Fibroblast of peridontal ligament (primary cell): ENCODE measurements at regions not wholly inside any gene's neighbourhood (a gene's known extent, or its start where the extent isn't known, plus 50 kb on each side); places are given as distances from the start of the nearest gene placed in this dataset.

ENCODE experiments used
- DNase-seq: peaks from one replicate; pipeline ENCODE4 v3.0.0-alpha.2; 2010; ENCODE audit errors: extremely low read depth

DNA sequence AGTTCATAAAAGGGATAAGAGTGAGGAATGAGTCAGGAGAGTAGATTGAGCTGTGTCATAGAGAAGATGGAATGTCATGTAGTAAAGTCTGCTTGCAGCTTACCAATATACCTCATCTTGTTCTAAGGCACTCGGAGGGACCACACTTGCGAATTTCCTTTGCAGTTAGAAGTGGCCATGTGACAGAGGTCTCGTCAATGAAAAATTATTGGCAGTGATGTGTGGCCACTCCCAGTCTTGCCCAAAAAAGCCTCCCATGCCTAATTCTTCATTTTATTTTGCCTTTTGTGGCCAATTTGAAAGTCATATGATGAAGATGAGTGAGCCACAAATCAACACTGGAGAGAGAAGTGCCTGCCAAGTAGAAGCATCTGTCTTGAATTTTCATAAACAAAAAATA is 465.6 kb upstream of the ZNF385D start:
- no peak for DNase-seq

DNA sequence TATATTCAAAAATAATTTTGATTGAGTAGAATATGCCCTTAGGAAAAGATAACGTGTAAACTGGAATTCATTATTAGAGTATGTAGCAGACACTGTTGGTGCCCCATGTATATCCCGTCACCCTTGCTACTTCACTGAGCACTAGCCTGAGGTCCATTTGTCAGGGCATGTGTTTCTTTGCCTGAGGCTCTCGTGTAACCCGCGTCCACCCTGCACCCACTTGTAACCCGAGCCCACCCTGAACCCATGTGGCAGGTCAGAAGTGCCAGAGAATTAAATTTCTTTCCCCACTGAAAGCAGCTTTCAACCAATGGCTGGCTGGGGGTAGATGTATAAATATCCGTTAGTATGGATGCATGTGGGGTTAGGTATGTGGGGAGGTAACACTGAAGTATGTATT is 474.2 kb upstream of the ZNF385D start:
- no peak for DNase-seq

DNA sequence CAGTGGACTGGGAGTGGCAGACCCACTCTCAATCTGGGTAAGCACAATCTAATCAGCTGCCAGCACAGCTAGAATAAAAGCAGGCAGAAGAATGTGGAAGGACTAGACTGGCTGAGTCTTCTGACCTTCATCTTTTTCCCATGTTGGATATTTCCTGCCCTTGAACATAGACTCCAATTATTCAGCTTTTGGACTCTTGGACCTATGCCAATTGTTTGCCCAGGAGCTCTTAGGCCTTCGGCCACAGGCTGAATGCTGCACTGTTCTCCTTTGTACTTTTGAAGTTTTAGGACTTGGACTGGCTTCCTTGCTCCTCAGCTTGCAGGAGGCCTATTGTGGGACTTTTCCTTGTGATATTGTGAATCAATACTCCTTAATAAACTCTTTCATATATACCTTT is 477.7 kb upstream of the ZNF385D start:
- no peak for DNase-seq

DNA sequence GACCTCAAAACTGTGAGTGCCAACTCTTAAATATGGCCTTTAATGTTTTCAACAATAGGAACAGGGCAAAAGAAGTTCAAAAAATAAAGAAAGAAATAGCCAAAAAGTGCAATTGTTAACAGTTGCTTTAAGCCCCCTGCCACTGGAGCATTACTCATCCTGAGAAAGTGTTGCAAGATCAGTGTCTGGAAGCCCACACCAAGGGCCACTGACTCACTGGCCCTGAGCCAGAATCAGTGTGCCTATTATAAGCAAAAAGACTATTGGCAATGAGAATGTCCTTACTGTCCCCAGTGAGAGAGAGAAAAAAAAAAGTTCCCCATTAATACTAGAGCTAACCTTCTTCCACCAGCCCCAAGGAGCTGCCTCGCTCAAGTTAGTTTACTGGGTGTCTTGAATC is 480.1 kb upstream of the ZNF385D start:
- no peak for DNase-seq

DNA sequence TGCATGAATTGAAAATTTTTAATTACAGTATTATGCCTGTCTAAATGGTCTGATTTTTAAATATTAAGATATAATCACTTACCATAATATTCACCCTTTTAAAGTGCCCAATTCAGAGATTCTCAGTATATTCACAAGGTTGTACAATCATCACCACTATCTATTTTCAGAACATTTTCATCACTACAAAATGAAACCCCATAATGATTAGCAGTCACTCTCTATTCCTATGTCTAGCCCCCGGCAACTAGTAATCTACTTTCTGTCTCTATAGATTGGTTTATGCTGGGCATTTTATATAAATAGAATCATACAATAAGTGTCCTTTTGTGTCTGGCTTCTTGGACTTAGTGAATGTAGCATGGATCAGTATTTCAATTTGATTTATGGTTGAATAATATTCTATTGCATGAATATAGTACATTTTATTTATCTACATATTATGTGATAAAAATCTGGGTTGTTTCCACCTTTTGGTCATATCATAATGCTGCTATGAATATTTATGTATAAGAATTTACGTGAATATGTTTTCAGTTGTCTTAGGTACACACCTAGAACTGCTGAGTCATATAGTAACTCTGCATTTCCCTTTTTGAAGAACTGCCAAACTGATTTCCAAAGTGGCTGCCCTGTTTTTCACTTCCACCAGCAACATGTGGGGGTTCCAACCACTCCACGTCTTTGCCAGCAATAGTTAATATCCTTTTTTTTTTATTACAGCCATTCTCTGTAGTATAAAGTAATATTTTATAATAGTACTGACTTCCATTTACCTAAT is 485.7 kb upstream of the ZNF385D start:
- DNase-seq, result no peak

DNA sequence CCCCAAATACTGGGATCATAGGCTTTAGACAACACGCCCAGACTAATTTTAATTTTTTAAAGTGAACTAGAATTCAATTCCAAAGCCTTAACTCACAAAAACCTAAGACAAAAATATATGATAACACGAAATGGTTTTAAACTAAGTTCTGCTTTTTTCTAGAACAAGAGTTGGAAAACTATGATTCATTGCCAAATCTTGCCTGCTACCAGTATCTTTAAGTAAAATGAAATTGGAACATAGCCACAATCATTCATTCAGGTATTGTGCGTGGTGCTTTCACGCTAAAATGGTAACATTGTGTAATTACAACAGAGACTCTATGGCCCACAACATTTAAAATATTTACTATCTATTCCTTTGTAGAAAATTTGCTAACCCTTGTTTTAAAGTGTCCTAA is 488.0 kb upstream of the ZNF385D start:
- no peak for DNase-seq

DNA sequence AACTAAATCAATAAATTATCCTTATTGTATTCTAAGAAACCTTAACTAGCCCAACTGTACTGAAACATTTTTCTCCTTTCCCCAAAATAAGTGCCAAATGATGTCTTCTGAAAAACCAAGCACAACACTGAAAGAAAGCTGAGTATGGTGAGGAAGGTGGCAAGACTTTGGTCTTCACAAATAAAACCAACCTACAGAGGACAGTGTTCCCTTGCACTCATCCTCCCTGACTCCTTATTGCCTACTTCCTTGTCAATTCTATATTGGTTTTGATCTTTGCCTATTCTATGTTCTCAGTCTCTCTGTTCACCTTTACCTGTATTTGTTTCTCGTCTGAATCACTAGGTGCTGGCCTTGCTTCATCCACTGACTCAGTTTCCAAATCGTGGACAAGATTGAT is 490.1 kb upstream of the ZNF385D start:
- DNase-seq, result no peak

DNA sequence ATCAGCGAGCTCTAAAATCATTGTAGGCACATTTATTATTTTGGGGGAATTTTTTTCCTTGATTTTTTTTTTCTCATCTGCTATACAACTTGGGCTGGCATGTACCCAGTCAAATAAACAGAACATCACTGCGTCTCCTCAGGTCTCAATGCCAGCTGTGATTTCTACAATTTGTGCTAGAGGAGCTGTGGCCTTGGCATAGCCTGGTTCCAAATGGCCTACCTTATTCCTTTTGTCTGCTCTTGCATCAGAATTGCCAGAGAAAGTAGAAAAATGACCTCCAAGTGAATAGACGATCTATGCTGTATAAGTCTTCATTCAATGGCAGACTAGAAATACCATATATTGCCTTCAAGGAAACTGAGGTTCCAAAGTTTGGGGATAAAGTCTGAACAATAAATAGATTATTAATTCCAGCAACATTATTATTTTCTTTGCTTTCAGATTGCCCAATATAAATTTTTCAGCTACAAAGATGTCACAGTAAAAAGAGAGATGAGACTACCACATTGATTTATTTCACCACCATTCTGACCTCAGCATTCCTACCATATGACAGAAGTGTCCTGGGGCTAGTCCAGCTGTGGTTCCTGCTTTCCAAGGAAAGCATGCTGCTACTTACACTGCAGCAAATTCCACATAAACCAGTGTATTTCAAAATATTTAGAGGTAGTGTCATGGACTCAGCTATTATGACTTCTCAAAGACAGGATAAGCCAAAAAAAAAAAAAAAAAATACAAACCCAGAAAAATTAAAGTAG is 493.9 kb upstream of the ZNF385D start:
- peak; percentile 88 for DNase-seq

DNA sequence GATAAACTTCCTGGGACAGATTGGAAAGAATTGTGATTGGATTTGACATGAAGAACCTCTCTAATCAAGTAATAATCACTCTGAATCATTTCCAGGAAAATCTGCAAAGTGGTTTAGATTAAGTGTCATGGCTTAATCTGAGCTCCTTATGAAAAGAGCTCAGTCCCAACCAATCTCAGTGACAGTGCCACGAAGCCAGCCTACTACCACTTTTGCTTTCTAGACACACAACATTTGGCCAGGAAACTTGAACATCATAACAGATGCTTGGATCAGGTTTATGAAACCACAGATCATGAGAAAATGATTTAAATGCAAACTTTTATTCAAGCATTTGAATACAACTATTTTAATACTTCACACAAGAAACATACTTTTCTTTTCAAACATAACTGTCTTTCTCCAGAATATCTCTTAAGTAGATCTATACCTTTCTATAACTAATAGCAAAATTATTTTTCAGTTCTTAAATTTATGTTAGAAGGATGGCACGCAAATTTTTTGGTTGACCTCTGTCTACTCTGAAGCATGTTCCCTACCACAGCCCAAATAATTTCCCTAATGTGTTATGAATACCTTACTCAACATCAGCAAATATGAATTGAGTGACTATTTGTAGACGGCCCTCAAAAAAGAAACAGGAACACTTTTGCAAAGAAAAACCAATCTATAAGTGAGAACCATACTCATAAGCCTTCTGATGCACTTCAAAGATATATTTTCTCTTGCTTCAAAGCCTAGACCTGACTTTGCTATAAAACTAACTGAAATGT is 495.0 kb upstream of the ZNF385D start:
- DNase-seq, result peak; percentile 18

DNA sequence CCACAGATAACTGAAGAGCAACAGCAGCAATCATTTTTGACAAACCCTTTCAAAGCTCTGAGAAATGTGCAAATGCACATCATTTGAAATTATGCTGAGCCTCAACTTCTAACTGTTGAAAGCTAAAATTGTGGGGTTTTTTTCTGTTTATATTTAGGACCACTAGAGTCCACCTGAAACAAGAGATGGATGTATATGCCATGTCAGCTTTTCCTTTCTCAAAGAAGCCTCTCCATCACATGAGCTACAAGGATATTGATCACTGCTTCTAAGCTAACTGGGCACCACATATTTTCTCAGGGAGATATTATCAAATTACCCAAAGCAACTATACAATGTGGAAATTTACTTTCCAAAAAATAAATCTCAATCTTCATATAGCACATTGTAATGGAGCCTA is 498.6 kb upstream of the ZNF385D start:
- no peak for DNase-seq

DNA sequence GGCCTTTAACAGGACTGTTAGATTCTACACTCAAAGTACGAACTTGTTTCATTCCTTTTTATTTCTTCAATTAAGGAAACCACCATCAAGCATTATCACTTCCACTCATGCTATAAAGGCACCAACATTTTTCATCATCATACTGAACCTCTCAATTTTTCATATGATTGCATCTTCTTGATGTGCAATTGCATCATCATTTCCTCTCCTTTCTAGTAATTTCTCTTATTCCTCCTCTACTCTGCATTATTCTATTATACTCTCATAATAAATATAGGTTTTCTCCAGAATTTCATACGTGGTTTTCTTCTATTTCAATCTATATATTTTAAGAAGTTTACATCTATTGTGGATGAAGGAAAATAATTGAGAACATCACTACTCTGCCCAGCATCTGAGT is 506.2 kb upstream of the ZNF385D start:
- no peak for DNase-seq

DNA sequence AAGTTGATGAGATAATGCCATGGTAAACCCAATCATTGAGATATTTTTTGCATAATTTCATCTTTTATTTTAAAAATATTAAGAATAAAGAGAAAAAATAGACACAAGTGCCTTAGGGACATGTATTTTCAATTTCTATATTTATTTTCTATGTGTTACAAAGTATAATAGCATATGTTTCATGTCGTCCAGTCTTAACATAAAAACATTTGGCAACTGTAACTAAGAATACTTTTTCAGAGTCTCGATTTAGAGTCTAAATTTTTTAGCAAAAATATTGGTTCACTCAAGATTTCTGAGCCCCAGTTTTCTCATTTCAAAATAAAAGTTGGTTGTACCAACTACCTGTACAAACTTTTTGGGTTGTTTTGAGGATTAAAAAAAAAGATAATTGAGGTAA is 511.4 kb upstream of the ZNF385D start:
- DNase-seq, result no peak

DNA sequence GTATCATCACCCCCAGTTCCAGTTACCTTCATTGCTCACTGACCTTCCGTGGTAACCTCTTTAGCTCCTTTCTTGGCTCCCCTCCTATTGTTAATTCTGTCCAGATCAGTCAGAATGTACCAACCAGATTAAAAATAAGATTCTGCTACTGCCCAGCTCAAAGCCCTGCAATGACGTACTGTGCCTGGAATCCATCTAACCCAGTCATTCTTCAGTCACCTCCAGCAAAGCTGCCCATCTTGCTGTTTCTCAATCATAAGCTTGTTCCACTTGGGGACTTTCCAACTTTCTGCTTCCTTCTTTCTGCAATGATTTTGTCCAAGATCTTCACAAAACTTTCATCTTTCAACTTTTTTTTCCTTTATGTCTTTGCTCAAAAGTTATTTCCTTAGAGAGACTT is 512.0 kb upstream of the ZNF385D start:
- DNase-seq, result peak; percentile 76

DNA sequence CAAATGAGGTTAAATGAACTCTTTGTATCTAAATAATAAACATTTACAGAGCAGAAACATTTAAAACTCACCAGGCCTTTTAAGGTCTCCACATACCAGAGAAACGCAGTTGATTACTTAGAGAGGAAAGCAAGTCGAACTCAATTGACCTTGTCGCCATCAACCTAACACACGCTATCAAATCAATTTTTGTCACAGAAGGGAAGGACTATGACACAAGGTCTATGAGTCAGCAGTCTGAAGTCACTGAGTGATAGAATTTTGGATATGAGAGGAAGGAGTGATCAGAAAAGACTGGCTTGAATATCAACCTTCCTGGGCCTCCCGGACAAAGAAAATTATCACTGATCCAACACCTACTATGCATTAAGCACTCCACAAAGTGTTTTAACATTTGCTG is 514.4 kb upstream of the ZNF385D start:
- DNase-seq, result no peak

DNA sequence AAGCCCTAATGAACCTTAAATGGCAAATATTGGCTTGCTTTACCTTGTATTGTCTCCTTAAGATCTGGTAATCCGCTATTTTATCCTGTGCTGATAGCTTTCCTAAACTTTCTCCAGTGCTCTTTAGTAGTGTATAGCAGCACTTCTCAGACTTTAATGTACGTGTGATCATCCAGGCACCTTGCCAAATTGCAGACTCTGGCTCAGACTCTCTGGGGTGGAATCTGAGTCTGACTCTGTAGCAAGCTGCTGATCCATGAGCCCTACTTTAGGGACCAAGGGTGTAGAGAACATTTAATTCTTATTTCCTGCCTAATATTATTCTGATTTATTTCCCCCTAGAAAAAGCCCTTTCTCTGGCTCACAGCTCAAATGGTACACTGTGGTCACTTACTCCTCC is 518.8 kb upstream of the ZNF385D start:
- DNase-seq, result peak; percentile 54

DNA sequence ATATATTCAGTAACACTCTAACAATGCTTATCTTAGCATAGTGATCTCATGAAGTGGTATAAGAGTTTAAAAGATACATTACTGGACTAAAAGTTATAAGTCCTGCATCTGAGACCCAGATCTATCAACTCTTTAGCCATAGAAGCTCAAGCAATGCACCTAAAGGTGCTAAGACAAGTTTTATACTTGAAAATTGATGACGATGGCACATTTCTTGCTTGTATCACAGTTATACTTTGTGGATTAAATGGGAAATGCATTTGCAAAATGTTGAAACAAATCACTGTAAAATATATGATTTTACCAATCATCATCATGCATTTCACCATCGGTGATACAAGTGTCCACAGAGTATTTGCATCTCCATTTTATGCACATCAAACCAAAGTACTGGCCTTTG is 525.3 kb upstream of the ZNF385D start:
- DNase-seq, result no peak

DNA sequence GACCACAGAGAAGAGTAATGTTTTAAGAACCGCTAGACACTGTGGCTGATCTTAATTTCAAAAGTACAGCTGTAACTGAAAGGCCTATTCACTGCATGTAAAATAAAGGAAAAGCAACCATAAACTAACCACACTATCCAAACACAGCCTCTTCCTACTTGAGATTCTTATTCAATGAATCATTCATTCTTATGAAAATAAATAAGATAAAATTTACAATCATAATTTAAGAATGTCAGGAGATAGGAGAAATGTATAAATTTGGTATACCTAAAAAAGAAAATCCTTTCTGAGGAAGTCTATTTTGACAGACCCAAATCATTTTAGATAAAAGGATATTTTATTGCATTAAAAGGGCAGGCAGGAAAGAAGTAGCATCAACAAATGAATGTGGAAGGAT is 533.5 kb upstream of the ZNF385D start:
- DNase-seq, result peak; percentile 49

DNA sequence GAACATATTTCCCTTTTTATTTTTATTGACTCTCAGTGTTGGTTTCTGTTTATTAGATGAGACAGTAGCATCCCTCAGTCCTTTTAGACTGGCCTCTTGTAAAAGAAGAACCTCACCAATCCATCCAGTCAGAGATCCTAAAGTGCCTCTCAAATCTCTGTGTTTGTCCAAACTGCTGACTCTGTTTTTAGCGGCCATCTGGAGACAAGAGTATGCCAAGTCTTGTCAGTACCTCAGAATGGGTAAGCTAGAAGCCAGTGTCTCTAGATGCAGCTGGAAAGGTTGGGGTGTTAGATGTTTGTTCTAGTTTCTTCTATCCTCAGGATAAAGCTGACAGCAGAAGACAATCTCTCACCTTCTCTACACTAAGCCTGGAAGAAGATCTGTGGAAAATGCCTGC is 537.7 kb upstream of the ZNF385D start:
- DNase-seq, result no peak

DNA sequence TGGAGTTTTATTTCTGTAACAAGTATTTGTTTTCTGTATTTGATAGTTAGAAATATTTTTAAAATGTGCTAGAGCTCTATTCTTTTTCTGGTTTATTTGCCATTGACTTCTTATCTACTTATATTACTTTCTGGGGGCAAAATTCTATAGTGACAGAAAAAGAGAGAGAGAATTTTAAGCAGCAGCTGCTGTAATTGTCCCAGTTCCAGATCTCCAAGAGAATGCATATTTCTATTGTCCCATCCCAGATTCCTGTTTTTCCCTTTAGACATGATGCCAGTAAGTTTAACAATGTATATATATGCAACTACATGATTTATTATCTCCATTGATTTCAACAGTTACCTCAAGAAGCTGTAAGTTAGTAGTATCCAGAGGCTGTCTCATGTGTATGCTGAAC is 541.7 kb upstream of the ZNF385D start:
- DNase-seq, result no peak

DNA sequence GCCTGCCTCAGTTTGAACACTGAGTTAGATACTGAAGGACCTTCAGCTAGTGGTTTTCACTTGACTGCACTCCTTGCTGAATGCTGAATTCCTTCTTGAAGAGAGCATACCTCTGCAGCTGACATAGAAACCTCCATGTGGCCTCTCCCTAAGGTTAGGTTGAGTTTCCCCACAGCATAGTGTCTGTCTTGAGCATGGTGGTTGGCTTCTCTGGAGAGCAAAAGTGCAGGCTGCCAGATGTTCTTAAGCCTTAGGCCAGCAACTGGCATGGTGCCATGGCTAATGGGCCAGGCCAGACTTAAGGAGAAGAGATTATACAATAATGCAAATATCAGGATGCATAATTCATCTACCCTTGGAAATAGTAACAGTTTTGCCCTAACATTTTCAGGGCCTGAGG is 545.6 kb upstream of the ZNF385D start:
- peak; percentile 42 for DNase-seq

DNA sequence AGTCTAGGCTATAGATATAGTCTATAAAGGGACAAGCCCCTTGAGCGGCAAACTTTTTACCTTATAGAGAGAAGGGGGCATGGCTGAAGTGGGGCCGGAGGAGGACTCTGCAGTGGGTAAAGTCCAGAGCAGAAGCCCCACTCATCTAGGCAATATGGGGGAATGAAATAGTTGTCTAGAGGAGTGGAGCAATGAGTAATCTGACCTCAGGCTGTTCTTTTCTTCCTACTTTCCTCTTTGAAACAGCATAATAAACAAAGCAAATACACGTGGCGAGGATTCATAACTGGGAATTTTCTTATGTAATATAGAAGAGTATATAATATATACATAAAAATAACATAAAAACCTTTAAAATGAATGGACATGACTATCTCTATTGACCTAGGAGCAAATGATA is 546.4 kb upstream of the ZNF385D start:
- DNase-seq, result no peak

DNA sequence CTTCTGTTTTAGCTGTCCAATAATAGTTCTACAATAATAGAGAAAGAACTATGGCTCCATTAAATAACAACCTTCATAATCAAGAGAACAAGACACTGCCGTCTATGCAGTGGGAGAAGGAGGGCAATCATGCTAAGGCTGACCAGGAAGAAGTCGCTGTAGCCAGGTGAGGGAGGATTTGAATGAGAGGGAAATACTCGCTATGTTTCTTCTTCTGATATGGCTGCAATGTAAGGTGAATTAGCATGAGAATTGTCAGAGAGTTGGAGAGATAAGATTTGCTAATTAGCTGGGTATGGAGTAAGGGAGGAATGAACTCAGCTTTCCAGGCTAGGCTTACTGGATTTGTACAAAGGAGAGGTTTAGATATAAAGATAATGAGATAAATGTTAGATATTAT is 555.4 kb upstream of the ZNF385D start:
- no peak for DNase-seq

DNA sequence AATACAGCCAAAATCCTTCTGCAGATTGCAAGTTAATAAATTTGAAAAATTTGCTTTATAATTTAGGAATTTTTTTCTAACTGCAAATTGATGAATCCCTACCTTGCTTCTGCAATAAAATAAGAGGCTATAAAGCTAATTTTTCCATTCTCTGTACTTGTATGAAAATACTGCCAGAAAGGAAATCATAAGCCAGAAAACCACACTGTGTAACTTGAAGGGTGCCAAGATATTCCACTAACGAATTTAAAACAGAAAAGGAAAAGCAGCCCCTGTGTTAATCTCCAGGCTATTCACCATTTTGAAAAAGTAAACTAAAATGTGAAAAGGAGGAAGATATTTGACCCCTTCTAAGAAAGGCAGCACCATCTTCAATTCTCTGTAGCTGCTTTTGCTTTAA is 557.9 kb upstream of the ZNF385D start:
- no peak for DNase-seq
